Fibroblast of peridontal ligament (primary cell): ENCODE measurements at regions not wholly inside any gene's neighbourhood (a gene's known extent, or its start where the extent isn't known, plus 50 kb on each side); places are given as distances from the start of the nearest gene placed in this dataset.
"Not testable (repeated sequence)": the region's sequence is repeated elsewhere in the genome, so short reads cannot be mapped to it uniquely, and the experiment has no call there.

Source experiments
- DNase-seq: peaks from one replicate; pipeline ENCODE4 v3.0.0-alpha.2; 2010; ENCODE audit errors: extremely low read depth

GRCh38 chr18:75854808-75855207 lies 427.3 kb upstream of the SMIM21 start:
- no peak for DNase-seq

- DNase-seq: no peak
Measured at GRCh38 chr18:75854174-75854573, 426.7 kb upstream of the SMIM21 start.

GRCh38 chr18:75846321-75846720 lies 418.8 kb upstream of the SMIM21 start:
- no peak for DNase-seq

- DNase-seq: no peak
Measured at GRCh38 chr18:75845413-75845812, 417.9 kb upstream of the SMIM21 start.

GRCh38 chr18:75844146-75844545 lies 416.6 kb upstream of the SMIM21 start:
- DNase-seq: no peak

GRCh38 chr18:75840131-75840530 lies 412.6 kb upstream of the SMIM21 start:
- no peak for DNase-seq

- DNase-seq: not testable (repeated sequence)
Measured at GRCh38 chr18:75839686-75840085, 412.2 kb upstream of the SMIM21 start.

GRCh38 chr18:75839041-75839440 lies 411.5 kb upstream of the SMIM21 start:
- DNase-seq: no peak

GRCh38 chr18:75837316-75837715 lies 409.8 kb upstream of the SMIM21 start:
- DNase-seq: no peak

- no peak for DNase-seq
Measured at GRCh38 chr18:75836516-75836915, 409.0 kb upstream of the SMIM21 start.

GRCh38 chr18:75831960-75832359 lies 404.5 kb upstream of the SMIM21 start:
- DNase-seq: no peak

- no peak for DNase-seq
Measured at GRCh38 chr18:75830828-75831227, 403.3 kb upstream of the SMIM21 start.

GRCh38 chr18:75829091-75829490 lies 401.6 kb upstream of the SMIM21 start:
- DNase-seq: no peak

- no peak for DNase-seq
Measured at GRCh38 chr18:75828379-75828778, 400.9 kb upstream of the SMIM21 start.

- no peak for DNase-seq
Measured at GRCh38 chr18:75827751-75828287, 400.3 kb upstream of the SMIM21 start.

GRCh38 chr18:75824661-75825060 lies 397.2 kb upstream of the SMIM21 start:
- DNase-seq: no peak

- DNase-seq: no peak
Measured at GRCh38 chr18:75823471-75823870, 396.0 kb upstream of the SMIM21 start.

- no peak for DNase-seq
Measured at GRCh38 chr18:75818383-75818782, 390.9 kb upstream of the SMIM21 start.

GRCh38 chr18:75815767-75816166 lies 388.3 kb upstream of the SMIM21 start:
- DNase-seq: no peak

GRCh38 chr18:75812761-75813160 lies 385.3 kb upstream of the SMIM21 start:
- DNase-seq: no peak

- no peak for DNase-seq
Measured at GRCh38 chr18:75810961-75811551, 383.6 kb upstream of the SMIM21 start.

- DNase-seq: no peak
Measured at GRCh38 chr18:75810516-75810915, 383.0 kb upstream of the SMIM21 start.

- no peak for DNase-seq
Measured at GRCh38 chr18:75809926-75810255, 382.4 kb upstream of the SMIM21 start.
